OCI-LY7 (cell line): ENCODE measurements at regions not wholly inside any gene's neighbourhood (a gene's known extent, or its start where the extent isn't known, plus 50 kb on each side); places are given as distances from the start of the nearest gene placed in this dataset.

Source experiments
- EZH2phosphoT487 ChIP-seq: fragments of 200-600 bp; sonication (generic); IDR thresholded peaks from 2 replicates; pipeline ENCODE4 v1.6.1; 2018; ENCODE audit warnings: low read depth, borderline replicate concordance, mild to moderate bottlenecking, mixed run types, antibody characterized with exemption, low read length, moderate library complexity, mixed read lengths
- TF ChIP-seq, protein P1 (sequence below): fragments of 200-600 bp; sonication (generic); conservative IDR thresholded peaks from 2 replicates; pipeline ENCODE4 v1.5.1; 2014; ENCODE audit warnings: mild to moderate bottlenecking, antibody characterized with exemption, low read length, moderate library complexity, mixed read lengths

- TF ChIP-seq, protein P1, sequence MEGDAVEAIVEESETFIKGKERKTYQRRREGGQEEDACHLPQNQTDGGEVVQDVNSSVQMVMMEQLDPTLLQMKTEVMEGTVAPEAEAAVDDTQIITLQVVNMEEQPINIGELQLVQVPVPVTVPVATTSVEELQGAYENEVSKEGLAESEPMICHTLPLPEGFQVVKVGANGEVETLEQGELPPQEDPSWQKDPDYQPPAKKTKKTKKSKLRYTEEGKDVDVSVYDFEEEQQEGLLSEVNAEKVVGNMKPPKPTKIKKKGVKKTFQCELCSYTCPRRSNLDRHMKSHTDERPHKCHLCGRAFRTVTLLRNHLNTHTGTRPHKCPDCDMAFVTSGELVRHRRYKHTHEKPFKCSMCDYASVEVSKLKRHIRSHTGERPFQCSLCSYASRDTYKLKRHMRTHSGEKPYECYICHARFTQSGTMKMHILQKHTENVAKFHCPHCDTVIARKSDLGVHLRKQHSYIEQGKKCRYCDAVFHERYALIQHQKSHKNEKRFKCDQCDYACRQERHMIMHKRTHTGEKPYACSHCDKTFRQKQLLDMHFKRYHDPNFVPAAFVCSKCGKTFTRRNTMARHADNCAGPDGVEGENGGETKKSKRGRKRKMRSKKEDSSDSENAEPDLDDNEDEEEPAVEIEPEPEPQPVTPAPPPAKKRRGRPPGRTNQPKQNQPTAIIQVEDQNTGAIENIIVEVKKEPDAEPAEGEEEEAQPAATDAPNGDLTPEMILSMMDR: no peak
- no peak for TF ChIP-seq EZH2phosphoT487
Observed at GRCh38 chr4:174135936-174136406, 147.5 kb downstream of the FBXO8 start.
